Activated T-cell treated with anti-CD3 and anti-CD28 coated beads, Interleukin-2, amount 50 U/mL, for 24 hours (primary cell): ENCODE measurements at regions not wholly inside any gene's neighbourhood (a gene's known extent, or its start where the extent isn't known, plus 50 kb on each side); places are given as distances from the start of the nearest gene placed in this dataset.
"Not testable (repeated sequence)": the region's sequence is repeated elsewhere in the genome, so short reads cannot be mapped to it uniquely, and the experiment has no call there.

Experiments used
- DNase-seq: peaks from one replicate; pipeline ENCODE4 v3.0.0-alpha.2; 2020
- H3K27ac Mint-ChIP-seq: 2 replicates; pipeline ENCODE4 v1.8.0; 2020; ENCODE audit warnings: mild to moderate bottlenecking, mixed read lengths
- H3K27me3 Mint-ChIP-seq: 2 replicates; pipeline ENCODE4 v1.8.0; 2020; ENCODE audit warnings: mixed read lengths
- H3K36me3 Mint-ChIP-seq: 2 replicates; pipeline ENCODE4 v1.8.0; 2020; ENCODE audit warnings: low read depth, mixed read lengths
- H3K4me1 Mint-ChIP-seq: 2 replicates; pipeline ENCODE4 v1.8.0; 2020; ENCODE audit warnings: low read depth, mixed read lengths
- H3K4me3 Mint-ChIP-seq: 2 replicates; pipeline ENCODE4 v1.8.0; 2020; ENCODE audit warnings: mild to moderate bottlenecking, moderate library complexity, mixed read lengths
- H3K9me3 Mint-ChIP-seq: 2 replicates; pipeline ENCODE4 v1.8.0; 2020; ENCODE audit warnings: mixed read lengths

DNA sequence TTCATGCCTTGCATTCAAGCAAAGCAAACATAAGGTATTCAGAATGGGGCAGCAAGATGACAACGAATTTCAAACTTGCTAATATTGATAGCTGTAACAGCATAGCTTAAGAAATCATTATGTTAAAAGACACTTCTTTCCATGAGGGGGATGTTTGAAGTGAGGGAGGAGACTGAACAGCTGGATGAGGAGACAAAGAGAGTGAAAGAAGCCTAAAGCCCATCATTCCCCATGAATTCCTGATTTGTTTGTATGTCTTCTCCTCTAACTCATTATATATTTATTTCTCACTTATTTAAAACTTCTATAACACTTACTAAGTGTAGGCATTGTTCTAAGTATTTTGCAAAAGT lies 125.2 kb upstream of the PBX1 start:
- no peaks in the 10 kb centered on the region for H3K36me3 Mint-ChIP-seq
- DNase-seq: no peak
- H3K4me3 Mint-ChIP-seq: no peak overlapping the region

DNA sequence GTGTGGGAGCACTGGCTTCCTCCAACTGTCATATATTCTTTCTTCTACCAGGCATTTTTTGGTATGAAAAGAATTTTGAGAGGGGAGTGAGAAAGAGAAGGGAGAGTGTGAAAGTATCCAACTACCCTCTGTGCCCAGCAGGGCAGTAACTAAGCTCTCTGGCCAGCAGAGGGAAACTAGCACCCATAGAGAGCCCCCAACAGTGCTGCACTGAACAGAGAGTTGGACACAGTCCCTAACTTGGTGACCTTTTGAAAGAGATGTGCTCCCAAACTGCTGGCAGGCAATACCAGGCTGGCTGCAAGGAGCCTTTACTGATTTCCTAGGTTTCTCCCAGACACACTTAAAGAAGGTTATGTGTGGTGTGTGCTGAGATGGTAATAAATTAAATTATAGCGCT lies 118.8 kb upstream of the PBX1 start:
- H3K27me3 Mint-ChIP-seq: no peaks in the 10 kb centered on the region
- H3K27ac Mint-ChIP-seq: no peak overlapping the region
- no peaks in the 10 kb centered on the region for H3K36me3 Mint-ChIP-seq
- no peak overlapping the region for H3K4me3 Mint-ChIP-seq
- no peak for DNase-seq
- H3K4me1 Mint-ChIP-seq: no peaks in the 10 kb centered on the region
- no peaks in the 10 kb centered on the region for H3K9me3 Mint-ChIP-seq

More for the DNA sequence above, 125.2 kb upstream of the PBX1 start:
- no peaks in the 10 kb centered on the region for H3K27me3 Mint-ChIP-seq
- H3K27ac Mint-ChIP-seq: no peak overlapping the region
- H3K4me1 Mint-ChIP-seq: no peaks in the 10 kb centered on the region
- no peaks in the 10 kb centered on the region for H3K9me3 Mint-ChIP-seq

GRCh38 chr1:164443166-164443565 lies 115.8 kb upstream of the PBX1 start:
- no peak overlapping the region for H3K27ac Mint-ChIP-seq
- H3K4me1 Mint-ChIP-seq: no peaks in the 10 kb centered on the region
- H3K9me3 Mint-ChIP-seq: no peaks in the 10 kb centered on the region
- H3K27me3 Mint-ChIP-seq: no peaks in the 10 kb centered on the region
- no peak for DNase-seq
- H3K36me3 Mint-ChIP-seq: no peaks in the 10 kb centered on the region
- H3K4me3 Mint-ChIP-seq: no peak overlapping the region

- Mint-ChIP-seq H3K27me3 (no peaks in the 10 kb centered on the region), H3K9me3 (no peaks in the 10 kb centered on the region), H3K27ac (no peak overlapping the region), H3K4me3 (no peak overlapping the region), H3K36me3 (no peaks in the 10 kb centered on the region), H3K4me1 (no peaks in the 10 kb centered on the region)
- no peak for DNase-seq
Observed at GRCh38 chr1:164443836-164444235, 115.1 kb upstream of the PBX1 start.

GRCh38 chr1:164446020-164446419 lies 113.0 kb upstream of the PBX1 start:
- H3K9me3 Mint-ChIP-seq: no peaks in the 10 kb centered on the region
- no peaks in the 10 kb centered on the region for H3K4me1 Mint-ChIP-seq
- no peak overlapping the region for H3K27ac Mint-ChIP-seq

DNA sequence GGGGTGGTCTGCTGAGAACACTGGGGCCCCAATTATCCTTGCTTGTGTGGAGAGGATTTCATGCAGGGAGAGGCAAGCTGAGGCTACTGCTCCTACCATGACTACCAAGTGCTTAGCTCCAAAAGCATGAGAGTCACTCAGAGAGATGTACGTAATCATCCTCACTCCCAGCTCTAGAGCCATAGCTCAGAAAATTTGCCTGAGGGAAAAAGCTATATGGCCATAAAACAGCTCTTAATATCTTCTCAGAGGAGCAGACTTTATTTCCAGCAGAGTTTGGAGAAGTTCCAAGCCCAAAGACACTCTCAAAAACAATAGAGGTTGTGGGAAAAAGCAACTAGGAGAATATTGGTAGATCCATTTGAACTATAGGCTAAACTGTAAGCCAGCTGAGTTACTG lies 106.4 kb upstream of the PBX1 start:
- no peaks in the 10 kb centered on the region for H3K36me3 Mint-ChIP-seq
- no peaks in the 10 kb centered on the region for H3K27me3 Mint-ChIP-seq
- DNase-seq: no peak
- no peak overlapping the region for H3K4me3 Mint-ChIP-seq
- no peaks in the 10 kb centered on the region for H3K4me1 Mint-ChIP-seq
- H3K9me3 Mint-ChIP-seq: peaks cover 5% of the 10 kb centered on the region
- H3K27ac Mint-ChIP-seq: no peak overlapping the region

More at GRCh38 chr1:164446020-164446419, 113.0 kb upstream of the PBX1 start:
- Mint-ChIP-seq H3K36me3 (no peaks in the 10 kb centered on the region), H3K4me3 (no peak overlapping the region), H3K27me3 (no peaks in the 10 kb centered on the region)
- DNase-seq: no peak

DNA sequence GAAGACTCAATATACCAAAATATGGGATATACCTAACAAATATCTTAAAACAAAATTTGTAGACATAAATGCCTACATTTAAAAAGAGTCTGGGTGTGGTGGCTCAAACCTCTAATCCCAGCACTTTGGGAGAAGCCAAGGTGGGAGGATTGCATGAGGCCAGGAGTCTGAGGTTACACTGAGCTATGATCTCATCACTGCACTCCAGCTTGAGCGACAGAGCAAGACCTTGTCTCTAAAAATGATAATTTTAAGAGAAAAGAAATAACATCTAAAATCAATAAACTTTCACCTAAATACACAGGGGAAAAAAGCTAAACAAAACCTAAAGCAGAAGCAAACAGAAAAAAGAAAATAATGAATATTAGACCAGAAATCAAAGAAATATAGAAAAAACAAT lies 102.7 kb upstream of the PBX1 start:
- no peak for DNase-seq
- Mint-ChIP-seq H3K4me1 (no peaks in the 10 kb centered on the region), H3K9me3 (peaks cover 10% of the 10 kb centered on the region), H3K27ac (no peak overlapping the region), H3K4me3 (no peak overlapping the region), H3K36me3 (no peaks in the 10 kb centered on the region), H3K27me3 (no peaks in the 10 kb centered on the region)

DNA sequence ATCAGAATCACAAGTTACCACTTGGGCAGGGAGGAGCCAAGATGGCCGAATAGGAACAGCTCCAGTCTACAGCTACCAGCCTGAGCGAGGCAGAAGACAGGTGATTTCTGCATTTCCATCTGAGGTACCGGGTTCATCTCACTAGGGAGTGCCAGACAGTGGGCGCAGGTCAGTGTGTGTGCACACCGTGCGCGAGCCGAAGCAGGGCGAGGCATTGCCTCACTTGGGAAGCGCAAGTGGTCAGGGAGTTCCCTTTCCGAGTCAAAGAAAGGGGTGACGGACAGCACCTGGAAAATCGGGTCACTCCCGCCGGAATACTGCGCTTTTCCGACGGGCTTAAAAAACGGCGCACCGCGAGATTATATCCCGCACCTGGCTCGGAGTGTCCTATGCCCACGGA lies 99.8 kb upstream of the PBX1 start:
- H3K4me1 Mint-ChIP-seq, H3K27ac Mint-ChIP-seq, H3K4me3 Mint-ChIP-seq, DNase-seq, H3K36me3 Mint-ChIP-seq, H3K9me3 Mint-ChIP-seq, H3K27me3 Mint-ChIP-seq: not testable (repeated sequence)

DNA sequence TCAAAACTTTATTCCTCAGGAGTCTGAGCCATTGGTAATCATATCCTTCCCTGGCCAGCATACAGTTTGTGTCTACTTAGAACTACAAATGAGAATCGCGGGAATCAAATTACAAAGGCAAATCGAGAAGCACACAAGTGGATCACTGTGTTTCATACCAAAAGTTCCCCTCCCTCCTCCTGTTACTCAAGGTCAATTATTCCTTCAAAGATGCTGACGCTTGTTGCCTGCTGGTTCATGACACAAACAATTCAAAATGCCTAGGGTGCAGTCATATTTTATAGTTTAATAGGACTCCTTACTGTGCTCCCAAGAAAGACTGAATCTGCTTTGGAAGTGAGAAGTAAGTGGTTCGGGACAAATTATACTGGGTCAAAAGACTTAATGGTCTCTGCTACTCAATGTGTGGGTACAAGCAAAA lies 93.0 kb upstream of the PBX1 start:
- no peaks in the 10 kb centered on the region for H3K27me3 Mint-ChIP-seq
- H3K4me3 Mint-ChIP-seq: no peak overlapping the region
- peaks cover 4% of the 10 kb centered on the region for H3K9me3 Mint-ChIP-seq
- DNase-seq: no peak
- no peak overlapping the region for H3K27ac Mint-ChIP-seq
- no peaks in the 10 kb centered on the region for H3K36me3 Mint-ChIP-seq
- no peaks in the 10 kb centered on the region for H3K4me1 Mint-ChIP-seq

DNA sequence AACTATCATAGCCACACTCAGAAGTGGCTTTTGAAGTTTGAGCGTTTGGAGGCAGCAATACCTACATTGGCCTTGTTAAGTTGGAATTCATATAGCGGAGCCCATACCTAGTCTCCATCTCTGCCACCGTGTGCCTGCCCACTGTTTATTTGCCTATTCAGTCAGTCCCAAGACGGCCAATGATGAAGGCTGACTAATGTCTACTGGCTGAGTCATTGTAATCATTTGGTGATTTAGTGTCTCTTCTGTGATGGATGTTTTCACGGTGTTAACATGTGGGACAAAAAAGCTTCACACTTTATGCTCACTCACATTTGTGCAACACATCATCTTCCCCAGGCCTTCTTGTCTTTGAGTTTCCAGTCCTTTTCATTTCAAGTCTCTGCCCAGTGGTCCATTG lies 92.6 kb upstream of the PBX1 start:
- Mint-ChIP-seq H3K27ac (no peak overlapping the region), H3K27me3 (no peaks in the 10 kb centered on the region), H3K4me1 (no peaks in the 10 kb centered on the region), H3K4me3 (no peak overlapping the region), H3K36me3 (no peaks in the 10 kb centered on the region), H3K9me3 (peaks cover 2% of the 10 kb centered on the region)
- no peak for DNase-seq

- Mint-ChIP-seq H3K27me3 (no peaks in the 10 kb centered on the region), H3K36me3 (no peaks in the 10 kb centered on the region), H3K9me3 (peaks cover 2% of the 10 kb centered on the region), H3K4me1 (no peaks in the 10 kb centered on the region), H3K4me3 (no peak overlapping the region), H3K27ac (no peak overlapping the region)
- no peak for DNase-seq
Observed at GRCh38 chr1:164470996-164471395, 88.0 kb upstream of the PBX1 start.

- no peaks in the 10 kb centered on the region for H3K9me3 Mint-ChIP-seq
Observed at GRCh38 chr1:164472841-164473240, 86.1 kb upstream of the PBX1 start.

GRCh38 chr1:164473544-164473943 lies 85.4 kb upstream of the PBX1 start:
- H3K27me3 Mint-ChIP-seq: no peaks in the 10 kb centered on the region
- no peaks in the 10 kb centered on the region for H3K4me1 Mint-ChIP-seq
- H3K4me3 Mint-ChIP-seq: no peak overlapping the region
- no peaks in the 10 kb centered on the region for H3K36me3 Mint-ChIP-seq
- no peaks in the 10 kb centered on the region for H3K9me3 Mint-ChIP-seq
- no peak for DNase-seq
- H3K27ac Mint-ChIP-seq: no peak overlapping the region

More at GRCh38 chr1:164472841-164473240, 86.1 kb upstream of the PBX1 start:
- Mint-ChIP-seq H3K4me3 (no peak overlapping the region), H3K36me3 (no peaks in the 10 kb centered on the region), H3K4me1 (no peaks in the 10 kb centered on the region), H3K27ac (no peak overlapping the region), H3K27me3 (no peaks in the 10 kb centered on the region)
- DNase-seq: no peak

GRCh38 chr1:164475834-164476233 lies 83.2 kb upstream of the PBX1 start:
- H3K4me1 Mint-ChIP-seq: no peaks in the 10 kb centered on the region
- H3K4me3 Mint-ChIP-seq: no peak overlapping the region
- H3K27ac Mint-ChIP-seq: no peak overlapping the region
- no peaks in the 10 kb centered on the region for H3K36me3 Mint-ChIP-seq
- DNase-seq: no peak
- no peaks in the 10 kb centered on the region for H3K9me3 Mint-ChIP-seq
- H3K27me3 Mint-ChIP-seq: no peaks in the 10 kb centered on the region

GRCh38 chr1:164477343-164477742 lies 81.6 kb upstream of the PBX1 start:
- no peaks in the 10 kb centered on the region for H3K4me1 Mint-ChIP-seq

GRCh38 chr1:164479242-164479641 lies 79.7 kb upstream of the PBX1 start:
- Mint-ChIP-seq H3K4me3 (no peak overlapping the region), H3K27ac (no peak overlapping the region), H3K9me3 (peaks cover 2% of the 10 kb centered on the region), H3K4me1 (no peaks in the 10 kb centered on the region), H3K27me3 (no peaks in the 10 kb centered on the region), H3K36me3 (no peaks in the 10 kb centered on the region)
- DNase-seq: no peak

More at GRCh38 chr1:164477343-164477742, 81.6 kb upstream of the PBX1 start:
- H3K4me3 Mint-ChIP-seq: no peak overlapping the region
- no peaks in the 10 kb centered on the region for H3K27me3 Mint-ChIP-seq
- H3K36me3 Mint-ChIP-seq: no peaks in the 10 kb centered on the region
- H3K27ac Mint-ChIP-seq: no peak overlapping the region
- no peak for DNase-seq
- peaks cover under 1% of the 10 kb centered on the region for H3K9me3 Mint-ChIP-seq
